Prostate gland (tissue), 2 donors: ENCODE measurements at regions not wholly inside any gene's neighbourhood (a gene's known extent, or its start where the extent isn't known, plus 50 kb on each side); places are given as distances from the start of the nearest gene placed in this dataset.

Experiments used
- DNase-seq: peaks from one replicate; pipeline ENCODE4 v3.0.0-alpha.2; 2019; ENCODE audit warnings: low spot score
- H3K27ac ChIP-seq, 2 donors: fragments of 200-600 bp; sonication (generic); 2 replicates each; pipeline ENCODE4 v1.5.1; 2017 to 2019
- H3K27me3 ChIP-seq: fragments of 200-600 bp; sonication (generic); replicated peaks from 2 replicates; pipeline ENCODE4 v1.5.1; 2019; ENCODE audit not compliant: insufficient read depth
- H3K36me3 ChIP-seq, 2 donors: fragments of 200-600 bp; sonication (generic); 1 replicate in 1 of 2; 2 replicates in 1 of 2; pipeline versions ENCODE4 v1.5.1 to v1.8.1; 2017 to 2019
- H3K4me1 ChIP-seq: fragments of 200-600 bp; sonication (generic); replicated peaks from 2 replicates; pipeline ENCODE4 v1.5.1; 2019
- H3K4me3 ChIP-seq, 2 donors: fragments of 200-600 bp; sonication (generic); 2 replicates each; pipeline ENCODE4 v1.5.1; 2017 to 2019
- H3K9me3 ChIP-seq: fragments of 200-600 bp; sonication (generic); 2 replicates; pipeline ENCODE4 v1.5.1; 2017
- POLR2A ChIP-seq: fragments of 450-650 bp; IDR thresholded peaks from one replicate; pipeline ENCODE4 v1.6.1; 2016; ENCODE audit warnings: antibody characterized with exemption, mild to moderate bottlenecking
- POLR2AphosphoS5 ChIP-seq: sonication (generic); formaldehyde crosslinking; IDR thresholded peaks from one replicate; pipeline ENCODE4 v1.6.1; 2017; ENCODE audit warnings: antibody characterized with exemption
- WGBS: methylation state at CpG from one replicate; pipeline ENCODE4 v1.1.5; 2018; 5-methylcytosine and 5-hydroxymethylcytosine counted together
- intact Hi-C: fragments of 100-400 bp; cut with DNase I; formaldehyde crosslinking; loops from one replicate; pipeline ENCODE4 v1.14.2; 2022
- TF ChIP-seq, protein P1 (sequence below), 4 experiments: fragments of 200-600 bp in 2 of 4; fragments of 450-650 bp in 2 of 4; sonication (generic) in 2 of 4; IDR thresholded peaks; 1 replicate in 3 of 4; 2 replicates in 1 of 4; pipeline ENCODE4 v1.5.1; 2016 to 2019; ENCODE audit warnings: antibody characterized with exemption in 4 of 4, mild to moderate bottlenecking in 2 of 4, moderate library complexity in 2 of 4

DNA sequence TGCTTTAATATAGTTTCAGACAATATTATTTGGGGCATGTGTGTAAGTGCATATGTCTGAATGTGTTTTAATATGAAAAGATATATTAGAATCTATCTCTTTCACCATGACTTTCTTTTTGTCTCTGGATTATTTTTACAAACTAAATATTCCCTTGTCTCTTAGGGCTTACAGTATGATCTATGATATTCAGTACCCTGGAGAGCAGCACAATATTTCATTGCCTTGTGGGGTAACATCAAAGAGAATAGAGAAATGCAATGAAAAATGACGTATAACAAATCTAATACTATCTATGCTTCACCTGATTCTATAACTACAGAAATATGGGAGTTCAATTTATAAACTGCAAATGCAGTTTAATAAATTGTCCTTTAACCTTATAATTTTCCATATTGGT, 2084.5 kb downstream of the MRPL39 start:
- no peak for TF ChIP-seq POLR2A
- no peak for TF ChIP-seq POLR2AphosphoS5
- TF ChIP-seq, protein P1, sequence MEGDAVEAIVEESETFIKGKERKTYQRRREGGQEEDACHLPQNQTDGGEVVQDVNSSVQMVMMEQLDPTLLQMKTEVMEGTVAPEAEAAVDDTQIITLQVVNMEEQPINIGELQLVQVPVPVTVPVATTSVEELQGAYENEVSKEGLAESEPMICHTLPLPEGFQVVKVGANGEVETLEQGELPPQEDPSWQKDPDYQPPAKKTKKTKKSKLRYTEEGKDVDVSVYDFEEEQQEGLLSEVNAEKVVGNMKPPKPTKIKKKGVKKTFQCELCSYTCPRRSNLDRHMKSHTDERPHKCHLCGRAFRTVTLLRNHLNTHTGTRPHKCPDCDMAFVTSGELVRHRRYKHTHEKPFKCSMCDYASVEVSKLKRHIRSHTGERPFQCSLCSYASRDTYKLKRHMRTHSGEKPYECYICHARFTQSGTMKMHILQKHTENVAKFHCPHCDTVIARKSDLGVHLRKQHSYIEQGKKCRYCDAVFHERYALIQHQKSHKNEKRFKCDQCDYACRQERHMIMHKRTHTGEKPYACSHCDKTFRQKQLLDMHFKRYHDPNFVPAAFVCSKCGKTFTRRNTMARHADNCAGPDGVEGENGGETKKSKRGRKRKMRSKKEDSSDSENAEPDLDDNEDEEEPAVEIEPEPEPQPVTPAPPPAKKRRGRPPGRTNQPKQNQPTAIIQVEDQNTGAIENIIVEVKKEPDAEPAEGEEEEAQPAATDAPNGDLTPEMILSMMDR (IDR thresholded peaks at IDR 0.05): no peak
- no peak overlapping the region for H3K4me3 ChIP-seq
- intact Hi-C loops: no loop called here
- no peak for DNase-seq
- no peaks in the 10 kb centered on the region for H3K4me1 ChIP-seq
- H3K27me3 ChIP-seq: no peaks in the 10 kb centered on the region
- 65% methylated on average over 1 of the region's 1 CpG for WGBS
- no peak overlapping the region for H3K27ac ChIP-seq
- H3K36me3 ChIP-seq: no peaks in the 10 kb centered on the region
- no peaks in the 10 kb centered on the region for H3K9me3 ChIP-seq

DNA sequence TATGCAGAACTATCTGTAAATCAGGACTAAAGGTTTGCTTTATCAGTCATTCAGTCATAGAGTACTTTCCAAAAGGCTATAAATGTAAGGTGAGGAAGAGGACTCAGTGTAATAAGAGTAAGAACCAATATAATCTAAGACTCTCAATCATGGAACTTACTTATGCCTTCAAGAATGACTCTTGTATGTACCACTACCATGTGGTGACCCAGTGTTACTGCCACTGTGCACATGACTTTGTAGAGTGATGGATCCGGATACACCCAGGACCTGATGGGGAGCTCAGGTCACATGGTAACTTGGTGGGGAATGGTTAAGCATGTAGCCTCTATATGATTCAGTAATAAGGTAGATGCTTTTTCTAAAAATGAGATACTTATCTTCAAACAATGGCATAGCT, 2099.8 kb downstream of the MRPL39 start:
- no peak overlapping the region for H3K4me3 ChIP-seq
- intact Hi-C loops: no loop called here
- TF ChIP-seq, protein P1 (IDR thresholded peaks at IDR 0.05): no peak
- TF ChIP-seq POLR2A: no peak
- no peak for TF ChIP-seq POLR2AphosphoS5
- H3K27me3 ChIP-seq: no peaks in the 10 kb centered on the region
- H3K27ac ChIP-seq: no peak overlapping the region
- no peaks in the 10 kb centered on the region for H3K4me1 ChIP-seq
- H3K36me3 ChIP-seq: no peaks in the 10 kb centered on the region
- DNase-seq: no peak
- no peaks in the 10 kb centered on the region for H3K9me3 ChIP-seq
- WGBS: 81% methylated on average over 1 of the region's 1 CpG

DNA sequence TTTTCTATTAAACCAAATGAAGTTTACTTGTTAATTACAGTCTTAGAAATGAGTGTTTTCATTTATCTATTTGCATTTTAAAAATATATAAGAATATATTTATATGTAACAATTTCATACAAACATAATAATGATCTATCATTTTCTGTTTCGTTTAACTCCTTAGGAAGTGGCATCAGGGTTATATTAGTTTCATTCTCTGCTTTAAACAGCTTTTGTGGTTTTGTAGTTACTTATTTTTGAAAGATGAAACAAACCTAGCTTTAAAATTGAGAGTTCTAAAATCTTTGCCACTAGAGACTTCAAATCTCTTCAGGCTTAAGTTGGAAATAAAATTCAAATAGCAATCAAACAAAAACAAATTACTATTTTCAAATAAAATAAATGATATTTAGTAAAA, 2110.6 kb downstream of the MRPL39 start:
- WGBS: 76% methylated on average over 1 of the region's 1 CpG
- Histone ChIP-seq H3K27me3 (no peaks in the 10 kb centered on the region), H3K9me3 (no peaks in the 10 kb centered on the region), H3K27ac (no peak overlapping the region), H3K36me3 (no peaks in the 10 kb centered on the region), H3K4me1 (no peaks in the 10 kb centered on the region), H3K4me3 (no peak overlapping the region)
- intact Hi-C loops: no loop called here
- TF ChIP-seq POLR2AphosphoS5: no peak
- TF ChIP-seq, protein P1 (IDR thresholded peaks at IDR 0.05): no peak
- no peak for TF ChIP-seq POLR2A
- no peak for DNase-seq

DNA sequence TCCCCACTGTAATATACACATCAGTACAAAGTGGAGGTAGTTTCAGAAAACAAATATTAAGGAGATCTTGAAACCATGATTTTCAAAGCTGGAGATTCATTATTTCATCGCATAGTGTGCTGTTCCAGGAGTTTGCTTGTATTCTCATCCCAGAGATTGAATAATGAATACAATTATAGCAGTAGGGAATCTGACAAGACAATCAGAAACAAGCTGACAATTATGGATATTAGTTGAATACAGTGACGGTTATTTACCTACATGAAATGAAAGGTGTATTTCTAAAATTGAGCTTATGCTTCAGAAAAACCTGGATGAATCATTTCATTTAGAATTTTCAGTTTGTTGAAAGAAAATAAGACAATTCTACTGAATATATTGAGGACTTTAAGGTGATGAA, 2119.0 kb downstream of the MRPL39 start:
- H3K9me3 ChIP-seq: no peaks in the 10 kb centered on the region
- H3K4me3 ChIP-seq: no peak overlapping the region
- H3K4me1 ChIP-seq: no peaks in the 10 kb centered on the region
- intact Hi-C loops: no loop called here
- H3K27me3 ChIP-seq: no peaks in the 10 kb centered on the region
- H3K27ac ChIP-seq: no peak overlapping the region
- H3K36me3 ChIP-seq: no peaks in the 10 kb centered on the region
- TF ChIP-seq POLR2AphosphoS5 (no peak), POLR2A (no peak)
- TF ChIP-seq, protein P1 (IDR thresholded peaks at IDR 0.05): no peak
- DNase-seq: no peak
- WGBS: 81% methylated on average over 2 of the region's 2 CpGs

DNA sequence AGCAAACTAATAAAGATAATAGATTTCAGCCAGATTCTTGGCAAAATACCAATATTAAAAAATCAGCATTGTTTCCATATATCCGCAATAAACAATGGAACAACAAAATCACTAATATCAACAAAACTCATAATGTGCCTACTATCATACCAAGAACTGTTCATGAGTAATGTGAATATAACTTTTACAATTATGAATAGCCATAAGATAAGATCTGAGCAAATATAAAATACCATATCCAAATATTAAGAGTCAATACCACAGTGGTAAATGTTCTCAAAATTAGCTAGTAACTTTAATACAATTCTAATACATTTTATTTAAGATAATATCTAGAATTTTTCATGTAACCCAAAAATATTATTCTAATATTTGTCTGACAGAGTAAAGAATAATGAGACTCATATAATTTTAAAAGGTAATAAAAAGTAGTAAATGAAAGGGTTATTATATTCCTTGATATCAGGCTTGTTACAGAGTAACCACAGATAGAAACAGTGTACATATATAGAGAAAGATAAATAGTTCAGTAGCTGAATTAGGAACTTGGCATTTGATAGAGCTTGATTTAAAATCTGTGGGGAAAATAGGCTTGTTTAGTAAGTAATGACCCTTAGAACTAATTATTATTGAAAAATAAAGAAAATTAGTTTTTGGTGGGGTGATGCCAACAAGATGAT, 2126.6 kb downstream of the MRPL39 start:
- DNase-seq: no peak
- no peaks in the 10 kb centered on the region for H3K27me3 ChIP-seq
- no peak overlapping the region for H3K4me3 ChIP-seq
- intact Hi-C loops: no loop called here
- no peak overlapping the region for H3K27ac ChIP-seq
- H3K4me1 ChIP-seq: no peaks in the 10 kb centered on the region
- WGBS: 88% methylated on average over 1 of the region's 1 CpG
- H3K9me3 ChIP-seq: no peaks in the 10 kb centered on the region
- no peaks in the 10 kb centered on the region for H3K36me3 ChIP-seq
- TF ChIP-seq, protein P1 (IDR thresholded peaks at IDR 0.05): no peak
- TF ChIP-seq POLR2A: no peak
- TF ChIP-seq POLR2AphosphoS5: no peak
